NCI-H1092 treated with DMSO at 0.1 percent for 48 hours (cell line): ENCODE measurements at regions not wholly inside any gene's neighbourhood (a gene's known extent, or its start where the extent isn't known, plus 50 kb on each side); places are given as distances from the start of the nearest gene placed in this dataset.

Source experiments
- DNase-seq: peaks from one replicate; lab custom pipeline; 2025; lab: John Stamatoyannopoulos, UW

- DNase-seq, result no peak
Observed at GRCh38 chr2:41695198-41696113, 352.4 kb upstream of the PKDCC start.

GRCh38 chr2:41697389-41697788, 350.4 kb upstream of the PKDCC start:
- no peak for DNase-seq

- peak; percentile 31 for DNase-seq
Observed at GRCh38 chr2:41698678-41699422, 349.0 kb upstream of the PKDCC start.

GRCh38 chr2:41701231-41701630, 346.6 kb upstream of the PKDCC start:
- no peak for DNase-seq

DNA sequence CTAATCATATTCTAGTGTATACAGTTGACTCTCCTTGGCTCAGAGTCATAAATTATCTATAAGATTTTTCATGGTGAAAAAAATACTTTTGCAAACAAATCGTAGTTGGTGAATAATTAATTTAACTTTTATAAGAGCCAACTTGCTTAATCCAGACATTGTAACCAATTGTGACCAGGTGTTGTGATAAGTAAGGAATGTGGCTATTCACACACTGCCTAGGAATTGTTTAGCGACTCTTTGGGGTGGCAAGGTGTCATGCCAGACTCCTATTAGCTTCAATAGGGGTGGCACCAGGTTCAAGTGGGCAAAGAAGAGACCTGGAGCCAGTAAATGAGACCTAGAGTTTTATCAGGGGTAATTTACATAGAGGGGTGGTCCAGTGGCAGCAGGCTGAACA, 344.7 kb upstream of the PKDCC start:
- no peak for DNase-seq

GRCh38 chr2:41705634-41706033, 342.2 kb upstream of the PKDCC start:
- DNase-seq, result no peak

DNA sequence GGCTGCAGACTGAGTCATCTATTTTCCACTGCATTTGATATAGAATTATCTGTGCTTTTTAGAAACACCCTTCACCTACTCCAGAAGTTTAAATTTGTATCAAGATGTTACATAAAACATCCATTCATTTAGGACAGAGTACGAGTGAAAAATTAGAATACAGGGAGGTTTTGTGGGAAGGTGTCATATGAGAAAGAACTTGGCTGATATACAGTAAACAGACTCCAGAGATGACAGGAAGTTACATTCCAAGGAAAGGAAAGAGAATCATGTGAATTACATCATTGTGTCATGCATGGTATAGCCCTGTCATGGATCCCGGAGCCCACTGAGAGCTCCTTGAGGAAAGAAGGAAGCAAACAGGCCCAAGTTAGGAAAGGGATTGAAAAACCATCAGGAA, 341.5 kb upstream of the PKDCC start:
- DNase-seq, result no peak

DNA sequence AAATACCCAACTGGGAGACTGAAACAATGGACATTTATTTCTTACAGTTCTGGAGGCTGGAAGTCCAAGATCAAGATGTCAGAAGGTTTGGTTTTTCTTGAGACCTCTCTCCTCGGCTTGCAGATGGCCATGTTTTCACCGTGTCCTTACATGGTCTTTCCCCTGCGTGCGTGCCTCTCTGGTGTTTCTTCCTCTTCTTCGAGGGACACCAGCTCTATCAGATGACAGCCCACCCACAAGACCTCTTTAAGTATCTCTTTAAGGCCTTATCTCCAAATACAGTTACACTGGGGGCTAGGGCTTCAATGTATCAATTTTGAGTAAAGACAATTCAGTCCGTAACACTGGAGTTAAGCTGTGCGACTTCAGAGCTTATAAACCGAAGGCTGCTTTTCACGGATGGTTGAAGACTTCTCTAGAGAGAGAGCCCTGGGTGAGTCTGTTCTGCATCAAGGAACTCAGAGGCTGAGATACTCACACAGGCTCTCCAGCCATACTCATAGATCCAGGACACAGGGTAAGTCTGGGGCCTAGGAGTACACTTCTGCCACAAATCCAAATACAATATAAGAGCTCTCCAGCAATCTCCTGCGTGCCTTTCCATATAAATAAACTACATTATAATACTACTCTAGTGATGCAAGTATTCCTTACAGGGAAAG, 339.9 kb upstream of the PKDCC start:
- no peak for DNase-seq

DNA sequence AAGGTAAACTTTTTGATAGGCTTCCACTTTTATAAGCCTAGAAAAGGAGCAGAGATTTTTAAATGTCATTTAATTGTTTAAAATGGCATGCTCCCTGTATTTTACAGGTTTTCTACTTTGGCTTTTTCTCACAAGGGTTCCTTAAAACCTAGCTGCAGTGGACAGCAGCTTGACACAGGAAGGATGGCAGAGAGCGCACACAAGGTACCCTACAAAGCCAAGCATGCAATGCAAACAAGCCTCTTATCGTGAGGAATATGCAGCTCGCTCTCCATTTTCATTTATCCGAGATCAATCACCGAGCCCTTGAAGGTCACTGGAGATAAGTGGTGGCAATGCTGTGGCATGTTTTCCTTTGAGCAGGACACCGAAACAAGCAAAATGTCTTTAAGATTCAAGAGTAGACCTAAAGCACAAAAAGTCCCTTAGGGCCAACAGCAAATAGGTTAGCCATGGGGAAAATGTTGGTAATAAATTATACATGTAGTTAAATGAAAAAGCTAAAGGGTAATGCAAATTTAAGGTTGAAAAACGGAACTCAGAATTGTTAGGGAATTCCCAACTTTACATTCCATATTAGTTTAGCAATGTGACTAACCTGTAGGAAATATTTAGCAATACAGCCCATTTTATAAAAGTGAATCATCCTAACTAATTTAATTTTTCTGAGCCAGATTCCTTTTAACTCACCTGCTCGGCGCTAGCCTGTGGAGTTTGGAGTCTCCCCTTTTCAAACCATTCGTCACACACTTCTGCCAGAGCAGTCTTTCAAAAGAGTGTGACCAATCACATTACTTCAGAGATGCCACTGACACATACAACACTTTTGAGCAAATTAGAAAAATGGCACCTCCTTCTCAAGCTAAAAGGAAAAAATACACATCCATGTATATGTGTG, 337.9 kb upstream of the PKDCC start:
- no peak for DNase-seq

DNA sequence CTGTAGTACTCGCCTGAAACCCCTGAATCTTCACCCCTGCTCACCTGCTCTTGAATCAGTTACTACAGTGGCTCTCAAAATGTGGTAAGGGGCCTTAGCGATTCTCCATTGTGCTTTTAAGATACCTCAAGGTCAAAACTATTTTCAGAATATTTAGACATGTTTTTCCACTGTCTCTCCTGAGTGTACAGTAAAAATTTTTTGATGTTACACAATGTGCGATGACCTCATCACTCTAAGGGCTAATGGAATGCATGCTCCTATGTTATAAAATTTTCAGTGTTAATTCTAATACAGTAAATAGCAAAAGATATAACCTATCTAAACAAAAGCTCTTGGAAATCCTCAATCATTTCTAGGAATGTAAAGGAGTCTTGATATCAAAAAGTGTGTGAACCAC, 336.9 kb upstream of the PKDCC start:
- no peak for DNase-seq

DNA sequence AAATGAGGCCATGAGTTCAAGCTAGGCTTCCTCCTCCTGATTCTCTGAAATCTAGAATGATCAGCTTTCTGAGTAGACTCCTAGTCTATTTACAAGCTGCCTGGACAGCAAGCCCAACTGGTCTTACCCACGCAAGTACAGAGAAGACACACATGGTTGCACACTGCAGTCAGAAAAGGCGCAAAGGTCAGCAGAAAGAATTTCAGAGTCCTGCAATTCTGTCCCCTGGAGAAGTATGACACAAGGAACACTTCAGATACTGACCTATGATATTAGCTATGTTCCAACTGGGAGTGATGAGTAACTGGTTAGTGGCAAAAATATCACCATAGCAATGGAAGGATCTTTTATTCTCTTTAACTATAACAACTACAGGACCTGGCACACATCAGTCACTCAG, 336.1 kb upstream of the PKDCC start:
- no peak for DNase-seq

GRCh38 chr2:41716497-41716896, 331.3 kb upstream of the PKDCC start:
- DNase-seq, result no peak

DNA sequence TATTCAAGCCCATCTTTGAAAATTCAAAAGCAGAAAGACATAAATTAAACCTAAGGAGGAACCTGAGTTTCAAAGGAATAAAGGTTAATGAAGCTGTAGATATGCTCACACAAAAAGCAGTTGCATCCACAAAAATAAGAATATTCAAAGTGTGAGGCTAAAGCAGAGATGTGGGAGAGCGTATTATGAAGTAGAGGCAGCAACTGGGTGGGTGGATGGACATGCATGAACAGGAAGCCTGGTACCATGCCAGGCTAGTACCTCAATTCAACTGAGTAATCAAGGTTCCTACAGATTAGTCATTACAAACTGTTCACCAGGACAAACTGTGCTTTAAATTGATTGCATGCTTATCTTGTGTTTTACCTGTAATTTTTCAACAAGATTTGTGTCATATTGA, 330.0 kb upstream of the PKDCC start:
- peak; percentile 4 for DNase-seq

DNA sequence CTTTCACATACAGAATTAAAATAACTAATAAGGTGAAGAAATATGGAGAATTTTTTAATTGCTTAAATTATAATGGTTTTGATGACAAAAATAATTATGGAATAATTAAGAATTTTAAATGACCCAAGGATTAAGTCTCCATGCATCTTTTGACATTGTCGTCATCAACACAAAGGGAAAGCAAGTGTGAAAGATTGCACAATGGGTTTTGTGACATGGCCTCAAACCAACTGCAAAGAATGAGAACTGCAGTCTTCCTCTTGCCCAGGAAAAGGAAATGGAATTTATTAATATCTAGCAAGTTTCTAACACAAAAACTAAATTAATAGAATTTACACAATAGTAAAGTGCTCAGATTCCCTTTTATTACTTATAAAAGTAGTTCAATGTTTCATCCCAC, 329.1 kb upstream of the PKDCC start:
- DNase-seq, result no peak

DNA sequence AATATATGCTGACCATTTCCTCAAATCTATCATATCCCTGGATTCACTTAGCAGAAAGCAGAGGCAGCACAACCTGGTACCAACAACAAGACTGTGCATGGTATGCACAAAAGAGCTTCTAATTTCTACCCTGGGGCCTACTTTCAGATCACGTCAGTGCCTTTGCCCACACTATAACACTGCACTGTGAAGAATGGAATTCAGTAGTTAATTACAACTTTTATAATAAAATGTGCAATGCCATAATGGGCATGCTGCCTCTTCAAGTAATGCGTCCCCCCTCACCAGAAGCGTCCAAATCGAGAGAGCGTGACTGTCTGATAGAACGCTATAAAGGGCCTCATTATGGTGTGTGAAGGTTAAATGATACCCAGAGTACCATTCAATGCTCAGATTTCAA, 328.1 kb upstream of the PKDCC start:
- peak; percentile 32 for DNase-seq

DNA sequence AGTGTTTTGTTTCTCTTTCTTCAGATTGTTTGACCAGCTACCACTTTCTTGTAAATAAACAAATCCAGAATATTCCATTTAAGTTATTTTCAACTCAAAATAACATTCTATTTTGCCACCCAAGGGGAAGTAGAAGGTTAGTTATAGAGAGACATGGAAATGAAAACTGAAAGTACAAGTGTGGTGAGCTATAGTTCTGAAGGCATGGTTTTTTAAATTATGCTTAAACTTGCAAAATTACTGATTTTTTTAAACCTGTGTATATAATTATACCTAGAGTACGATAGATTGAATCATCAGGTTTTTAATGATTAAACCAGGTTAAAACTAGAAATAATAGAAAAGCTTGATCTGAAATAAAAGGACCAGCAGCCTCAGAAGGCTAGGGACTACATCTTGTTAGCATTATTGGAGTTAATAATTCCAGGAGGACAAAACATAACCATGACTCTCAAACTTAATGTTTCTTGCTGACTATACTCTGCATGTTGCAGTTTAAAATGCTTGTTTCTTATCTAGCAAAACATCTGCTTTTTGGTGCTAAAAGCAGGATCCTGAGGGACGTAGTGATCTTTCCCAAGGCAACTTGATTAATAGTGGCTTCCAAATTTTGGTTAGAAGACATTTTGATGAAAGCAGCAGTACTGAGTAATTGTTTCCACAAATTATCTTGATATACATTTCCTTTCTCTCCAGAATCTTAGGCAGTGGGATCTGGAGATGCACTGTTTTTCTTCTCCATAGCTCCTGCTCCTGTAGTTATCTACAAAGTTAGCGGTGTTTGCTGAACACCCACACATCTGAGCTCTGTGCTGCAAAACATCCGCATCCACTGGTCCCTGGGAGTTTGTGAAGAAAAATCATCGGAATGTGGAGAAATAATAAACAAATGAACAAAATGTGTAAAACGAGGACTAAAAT, 327.2 kb upstream of the PKDCC start:
- DNase-seq, result no peak

GRCh38 chr2:41722668-41723369, 325.0 kb upstream of the PKDCC start:
- peak; percentile 2 for DNase-seq

- no peak for DNase-seq
Observed at GRCh38 chr2:41723526-41723925, 324.3 kb upstream of the PKDCC start.

- DNase-seq, result no peak
Observed at GRCh38 chr2:41724465-41724864, 323.4 kb upstream of the PKDCC start.

GRCh38 chr2:41725901-41726300, 321.9 kb upstream of the PKDCC start:
- no peak for DNase-seq
